Lower leg skin (tissue), 3 donors: ENCODE measurements at regions not wholly inside any gene's neighbourhood (a gene's known extent, or its start where the extent isn't known, plus 50 kb on each side); places are given as distances from the start of the nearest gene placed in this dataset.

ENCODE experiments used
- POLR2A ChIP-seq, 2 donors: fragments of 450-650 bp; IDR thresholded peaks; one replicate each; pipeline ENCODE4 v1.6.1; 2016 to 2017; ENCODE audit warnings: antibody characterized with exemption in 2 of 2, mild to moderate bottlenecking in 1 of 2, moderate library complexity in 1 of 2
- TF ChIP-seq, protein P1 (sequence below), 3 donors: fragments of 450-650 bp; IDR thresholded peaks; one replicate each; pipeline ENCODE4 v1.5.1; 2016; ENCODE audit warnings: antibody characterized with exemption in 3 of 3, mild to moderate bottlenecking in 3 of 3, moderate library complexity in 2 of 3

DNA sequence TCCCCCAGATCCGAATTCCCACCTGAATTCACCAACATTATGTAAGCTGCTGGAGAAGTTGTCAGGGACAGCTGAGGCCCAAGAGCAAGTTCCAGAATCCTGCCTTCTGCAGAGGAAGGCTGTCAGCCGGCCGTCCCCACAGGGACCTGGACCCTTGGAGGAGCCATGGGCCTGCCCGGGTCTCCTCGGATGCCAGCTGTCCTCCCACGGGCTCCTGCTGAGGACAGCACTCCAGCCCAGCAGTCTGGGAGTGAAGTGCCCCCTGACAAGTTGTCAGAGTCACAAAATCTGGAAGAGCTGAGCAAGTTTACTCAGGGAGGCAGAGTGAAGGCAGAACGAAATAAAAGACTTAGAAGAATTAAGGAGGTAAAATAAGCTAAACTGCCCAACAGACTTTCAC, 192.5 kb upstream of the DAPK1 start:
- TF ChIP-seq POLR2A (IDR thresholded peaks at IDR 0.05): no peak
- TF ChIP-seq, protein P1, sequence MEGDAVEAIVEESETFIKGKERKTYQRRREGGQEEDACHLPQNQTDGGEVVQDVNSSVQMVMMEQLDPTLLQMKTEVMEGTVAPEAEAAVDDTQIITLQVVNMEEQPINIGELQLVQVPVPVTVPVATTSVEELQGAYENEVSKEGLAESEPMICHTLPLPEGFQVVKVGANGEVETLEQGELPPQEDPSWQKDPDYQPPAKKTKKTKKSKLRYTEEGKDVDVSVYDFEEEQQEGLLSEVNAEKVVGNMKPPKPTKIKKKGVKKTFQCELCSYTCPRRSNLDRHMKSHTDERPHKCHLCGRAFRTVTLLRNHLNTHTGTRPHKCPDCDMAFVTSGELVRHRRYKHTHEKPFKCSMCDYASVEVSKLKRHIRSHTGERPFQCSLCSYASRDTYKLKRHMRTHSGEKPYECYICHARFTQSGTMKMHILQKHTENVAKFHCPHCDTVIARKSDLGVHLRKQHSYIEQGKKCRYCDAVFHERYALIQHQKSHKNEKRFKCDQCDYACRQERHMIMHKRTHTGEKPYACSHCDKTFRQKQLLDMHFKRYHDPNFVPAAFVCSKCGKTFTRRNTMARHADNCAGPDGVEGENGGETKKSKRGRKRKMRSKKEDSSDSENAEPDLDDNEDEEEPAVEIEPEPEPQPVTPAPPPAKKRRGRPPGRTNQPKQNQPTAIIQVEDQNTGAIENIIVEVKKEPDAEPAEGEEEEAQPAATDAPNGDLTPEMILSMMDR (IDR thresholded peaks at IDR 0.05): no peak
